D721Med (cell line): ENCODE measurements at regions not wholly inside any gene's neighbourhood (a gene's known extent, or its start where the extent isn't known, plus 50 kb on each side); places are given as distances from the start of the nearest gene placed in this dataset.

ENCODE experiments used
- DNase-seq: peaks from one replicate; pipeline ENCODE4 v3.0.0; 2011; ENCODE audit warnings: low spot score; ENCODE audit not compliant: insufficient read length
- FAIRE-seq: peaks from 2 replicates; lab custom pipeline; 2011; peaks lifted over from hg19 to GRCh38; lab: Jason Lieb, UNC
- TF ChIP-seq, protein P1 (sequence below): IDR thresholded peaks from 2 replicates; pipeline ENCODE4 v1.5.1; 2012; ENCODE audit warnings: mild to moderate bottlenecking, control low read depth; ENCODE audit not compliant: insufficient read depth; ENCODE audit errors: missing control alignments

- TF ChIP-seq, protein P1, sequence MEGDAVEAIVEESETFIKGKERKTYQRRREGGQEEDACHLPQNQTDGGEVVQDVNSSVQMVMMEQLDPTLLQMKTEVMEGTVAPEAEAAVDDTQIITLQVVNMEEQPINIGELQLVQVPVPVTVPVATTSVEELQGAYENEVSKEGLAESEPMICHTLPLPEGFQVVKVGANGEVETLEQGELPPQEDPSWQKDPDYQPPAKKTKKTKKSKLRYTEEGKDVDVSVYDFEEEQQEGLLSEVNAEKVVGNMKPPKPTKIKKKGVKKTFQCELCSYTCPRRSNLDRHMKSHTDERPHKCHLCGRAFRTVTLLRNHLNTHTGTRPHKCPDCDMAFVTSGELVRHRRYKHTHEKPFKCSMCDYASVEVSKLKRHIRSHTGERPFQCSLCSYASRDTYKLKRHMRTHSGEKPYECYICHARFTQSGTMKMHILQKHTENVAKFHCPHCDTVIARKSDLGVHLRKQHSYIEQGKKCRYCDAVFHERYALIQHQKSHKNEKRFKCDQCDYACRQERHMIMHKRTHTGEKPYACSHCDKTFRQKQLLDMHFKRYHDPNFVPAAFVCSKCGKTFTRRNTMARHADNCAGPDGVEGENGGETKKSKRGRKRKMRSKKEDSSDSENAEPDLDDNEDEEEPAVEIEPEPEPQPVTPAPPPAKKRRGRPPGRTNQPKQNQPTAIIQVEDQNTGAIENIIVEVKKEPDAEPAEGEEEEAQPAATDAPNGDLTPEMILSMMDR, result no peak
- DNase-seq (no peak), FAIRE-seq (no peak)
These were observed 104.8 kb downstream of the ISOC1 start for GRCh38 chr5:129199308-129199707.

DNA sequence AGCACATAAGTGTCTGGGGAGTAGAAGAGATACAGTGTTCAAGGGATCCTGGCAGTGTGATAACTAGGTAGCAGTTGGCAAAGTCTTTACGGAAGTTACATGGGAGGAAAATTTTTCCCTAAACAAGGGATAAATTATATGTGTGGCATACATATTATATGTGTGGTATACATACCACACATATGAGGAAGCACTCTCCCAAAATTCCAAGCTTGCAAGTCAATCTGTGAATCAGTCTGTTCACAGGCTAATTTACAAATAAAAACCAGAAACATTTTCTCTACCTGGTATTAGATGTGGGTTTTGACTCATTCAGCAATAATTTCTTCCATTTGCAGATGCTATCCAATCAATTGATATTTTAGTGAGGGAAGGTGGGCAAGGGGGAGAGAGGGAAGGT lies 110.0 kb downstream of the ISOC1 start:
- FAIRE-seq (no peak), DNase-seq (no peak)
- TF ChIP-seq, protein P1, result no peak

GRCh38 chr5:129216001-129216400 lies 121.5 kb downstream of the ISOC1 start:
- TF ChIP-seq, protein P1, result no peak
- FAIRE-seq, result no peak

DNA sequence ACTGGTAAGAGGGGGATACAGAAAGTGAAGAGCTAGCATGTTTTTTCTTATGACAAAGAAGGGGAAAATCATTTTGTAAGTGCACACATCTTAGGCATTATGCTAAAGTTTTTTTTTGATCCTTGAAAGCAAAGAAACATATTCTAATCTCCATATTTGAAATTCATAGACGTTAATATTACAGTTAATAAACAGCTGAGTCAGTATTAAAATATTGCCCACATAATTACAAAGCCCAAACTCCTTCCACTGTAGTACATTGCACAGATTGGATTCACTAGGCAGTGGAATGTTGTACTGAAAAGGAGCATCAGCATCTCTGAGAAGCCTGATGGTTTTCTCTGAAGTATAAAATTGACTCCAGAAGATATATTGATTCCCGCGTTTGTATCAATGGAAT lies 122.6 kb downstream of the ISOC1 start:
- DNase-seq (no peak), FAIRE-seq (no peak)
- TF ChIP-seq, protein P1, result no peak

More at GRCh38 chr5:129216001-129216400, 121.5 kb downstream of the ISOC1 start:
- DNase-seq, result no peak

- DNase-seq (no peak), FAIRE-seq (no peak)
- TF ChIP-seq, protein P1, result no peak
These were observed 128.6 kb downstream of the ISOC1 start for GRCh38 chr5:129223178-129223577.

DNA sequence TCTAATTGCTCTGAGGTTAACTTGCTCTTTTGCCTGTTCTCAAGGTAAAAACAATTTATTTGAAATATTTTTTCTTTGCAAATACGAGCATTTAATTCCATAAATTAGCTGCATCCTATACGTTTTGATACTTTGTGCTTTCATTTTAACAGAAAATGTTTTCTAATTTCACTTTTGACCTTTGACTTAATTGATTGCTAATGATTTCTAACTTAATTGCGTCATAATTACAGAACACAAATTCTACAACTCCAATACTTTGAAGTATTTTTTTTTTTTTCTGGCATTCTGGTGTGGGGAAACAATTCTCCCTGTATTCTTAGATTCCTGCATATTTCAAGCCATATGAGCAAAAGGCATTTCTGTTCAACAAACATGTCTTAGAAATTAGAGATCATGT lies 134.0 kb downstream of the ISOC1 start:
- TF ChIP-seq, protein P1, result no peak
- DNase-seq (no peak), FAIRE-seq (no peak)

GRCh38 chr5:129241755-129242154 lies 147.2 kb downstream of the ISOC1 start:
- TF ChIP-seq, protein P1, result no peak
- no peak for FAIRE-seq
- DNase-seq, result no peak
